ENCODE measurements at regions not wholly inside any gene's neighbourhood (a gene's known extent, or its start where the extent isn't known, plus 50 kb on each side); places are given as distances from the start of the nearest gene placed in this dataset.

DNA sequence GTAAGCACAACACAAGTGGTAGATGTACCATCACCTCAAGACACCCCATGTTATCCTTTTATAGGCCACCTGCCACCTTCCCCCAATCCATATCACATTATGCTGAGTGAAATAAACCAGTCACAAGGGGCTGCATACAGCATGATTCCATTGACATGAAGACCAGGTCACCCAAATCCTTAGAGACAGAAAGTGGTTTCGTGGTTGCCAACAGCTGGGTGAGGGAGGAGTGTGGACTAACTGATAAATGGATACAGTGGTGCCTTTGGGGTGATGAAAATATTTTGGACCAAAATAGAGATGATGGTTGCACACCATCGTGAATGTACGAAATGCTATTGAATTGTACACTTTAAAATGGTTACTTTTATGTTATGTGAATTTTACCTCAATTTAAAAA lies 65.7 kb upstream of the DMD start:
- TF ChIP-seq, protein P1, sequence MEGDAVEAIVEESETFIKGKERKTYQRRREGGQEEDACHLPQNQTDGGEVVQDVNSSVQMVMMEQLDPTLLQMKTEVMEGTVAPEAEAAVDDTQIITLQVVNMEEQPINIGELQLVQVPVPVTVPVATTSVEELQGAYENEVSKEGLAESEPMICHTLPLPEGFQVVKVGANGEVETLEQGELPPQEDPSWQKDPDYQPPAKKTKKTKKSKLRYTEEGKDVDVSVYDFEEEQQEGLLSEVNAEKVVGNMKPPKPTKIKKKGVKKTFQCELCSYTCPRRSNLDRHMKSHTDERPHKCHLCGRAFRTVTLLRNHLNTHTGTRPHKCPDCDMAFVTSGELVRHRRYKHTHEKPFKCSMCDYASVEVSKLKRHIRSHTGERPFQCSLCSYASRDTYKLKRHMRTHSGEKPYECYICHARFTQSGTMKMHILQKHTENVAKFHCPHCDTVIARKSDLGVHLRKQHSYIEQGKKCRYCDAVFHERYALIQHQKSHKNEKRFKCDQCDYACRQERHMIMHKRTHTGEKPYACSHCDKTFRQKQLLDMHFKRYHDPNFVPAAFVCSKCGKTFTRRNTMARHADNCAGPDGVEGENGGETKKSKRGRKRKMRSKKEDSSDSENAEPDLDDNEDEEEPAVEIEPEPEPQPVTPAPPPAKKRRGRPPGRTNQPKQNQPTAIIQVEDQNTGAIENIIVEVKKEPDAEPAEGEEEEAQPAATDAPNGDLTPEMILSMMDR (conservative IDR thresholded peaks at IDR 0.05; ENCODE audit: low read depth, low read length) = no peak
- TF ChIP-seq EZH2phosphoT487 (IDR thresholded peaks at IDR 0.05; ENCODE audit: borderline replicate concordance, low read length) = no peak
- no peak for TF ChIP-seq EZH2 (IDR thresholded peaks at IDR 0.05; ENCODE audit: low read length, unreplicated experiment)

All from PC-3 (cell line).